T-helper 17 cell (primary cell): ENCODE measurements at regions not wholly inside any gene's neighbourhood (a gene's known extent, or its start where the extent isn't known, plus 50 kb on each side); places are given as distances from the start of the nearest gene placed in this dataset.
A peak's percentile ranks its signal among the peaks of the same experiment; 100 is the strongest.

ENCODE experiments used
- ATAC-seq: fragments of 150-1000 bp; cut with Tn5 transposase; 2 replicates; pipeline ENCODE4 v1.10.0; 2021; ENCODE audit warnings: mild to moderate bottlenecking, moderate library complexity
- DNase-seq, 3 donors: peaks; one replicate each; pipeline versions ENCODE4 v3.0.0 to v3.0.0-alpha.2; 2020 to 2021
- H3K9me3 ChIP-seq: one replicate; pipeline ENCODE4 v1.7.0; 2013; ENCODE audit warnings: low read length, mild to moderate bottlenecking; ENCODE audit not compliant: control insufficient read depth, poor library complexity, severe bottlenecking
- H3K27ac Mint-ChIP-seq: one replicate; pipeline ENCODE4 v1.8.0; 2022; ENCODE audit warnings: mild to moderate bottlenecking, moderate library complexity, mixed read lengths
- H3K27me3 Mint-ChIP-seq: one replicate; pipeline ENCODE4 v1.8.0; 2022; ENCODE audit warnings: mixed read lengths
- H3K36me3 Mint-ChIP-seq: one replicate; pipeline ENCODE4 v1.8.0; 2022; ENCODE audit warnings: low read depth, mixed read lengths
- H3K4me1 Mint-ChIP-seq: one replicate; pipeline ENCODE4 v1.8.0; 2022; ENCODE audit warnings: mild to moderate bottlenecking, mixed read lengths
- H3K4me3 Mint-ChIP-seq: one replicate; pipeline ENCODE4 v1.8.0; 2022; ENCODE audit warnings: mild to moderate bottlenecking, moderate library complexity, mixed read lengths

GRCh38 chr9:7935681-7936080 lies 136.1 kb upstream of the DMAC1 start:
- Mint-ChIP-seq H3K36me3 (peaks cover 3% of the 10 kb centered on the region), H3K27me3 (no peaks in the 10 kb centered on the region), H3K4me3 (peak overlapping the region; percentile 80), H3K4me1 (peaks cover 12% of the 10 kb centered on the region), H3K27ac (peak overlapping the region; percentile 99)
- no peaks in the 10 kb centered on the region for H3K9me3 ChIP-seq
- DNase-seq (no peak), ATAC-seq (peak; percentile 97)

GRCh38 chr9:7932767-7933166 lies 133.2 kb upstream of the DMAC1 start:
- ATAC-seq (no peak), DNase-seq (no peak)
- no peak overlapping the region for H3K4me3 Mint-ChIP-seq
- H3K9me3 ChIP-seq, result no peaks in the 10 kb centered on the region
- no peaks in the 10 kb centered on the region for H3K27me3 Mint-ChIP-seq
- H3K36me3 Mint-ChIP-seq, result no peaks in the 10 kb centered on the region
- H3K27ac Mint-ChIP-seq, result no peak overlapping the region
- peaks cover 13% of the 10 kb centered on the region for H3K4me1 Mint-ChIP-seq

DNA sequence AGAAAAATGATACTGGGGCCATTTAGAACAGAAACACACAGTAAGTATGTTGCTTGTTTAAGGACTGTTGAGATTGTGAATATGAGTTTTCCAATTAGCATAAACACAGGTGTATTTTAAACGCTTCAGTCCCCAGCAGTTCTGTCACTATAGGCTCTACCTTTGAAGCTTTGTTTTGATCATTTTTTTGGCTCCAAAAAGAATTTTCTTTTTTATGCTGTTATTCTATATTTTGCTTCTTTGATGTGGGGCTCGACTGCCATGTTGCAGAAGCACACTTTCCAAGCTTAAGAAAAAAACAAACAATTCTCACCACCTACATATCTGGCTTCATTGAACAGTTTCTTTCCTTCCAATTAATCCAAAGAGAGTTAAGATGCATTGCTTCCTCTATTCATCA lies 131.0 kb upstream of the DMAC1 start:
- H3K36me3 Mint-ChIP-seq, result no peaks in the 10 kb centered on the region
- no peak for ATAC-seq
- no peak for DNase-seq
- no peak overlapping the region for H3K4me3 Mint-ChIP-seq
- H3K27me3 Mint-ChIP-seq, result no peaks in the 10 kb centered on the region
- H3K27ac Mint-ChIP-seq, result no peak overlapping the region
- no peaks in the 10 kb centered on the region for H3K9me3 ChIP-seq
- peaks cover 6% of the 10 kb centered on the region for H3K4me1 Mint-ChIP-seq

GRCh38 chr9:7921545-7922197 lies 122.1 kb upstream of the DMAC1 start:
- H3K36me3 Mint-ChIP-seq, result peaks cover 2% of the 10 kb centered on the region
- no peaks in the 10 kb centered on the region for H3K9me3 ChIP-seq
- no peak for ATAC-seq
- H3K4me1 Mint-ChIP-seq, result no peaks in the 10 kb centered on the region
- DNase-seq, result no peak
- H3K4me3 Mint-ChIP-seq, result no peak overlapping the region
- H3K27me3 Mint-ChIP-seq, result no peaks in the 10 kb centered on the region
- no peak overlapping the region for H3K27ac Mint-ChIP-seq

GRCh38 chr9:7912037-7912535 lies 112.5 kb upstream of the DMAC1 start:
- no peak overlapping the region for H3K4me3 Mint-ChIP-seq
- ATAC-seq (no peak), DNase-seq (no peak)
- H3K4me1 Mint-ChIP-seq, result peaks cover 3% of the 10 kb centered on the region
- H3K27ac Mint-ChIP-seq, result peak overlapping the region; percentile 21
- peaks cover 8% of the 10 kb centered on the region for H3K27me3 Mint-ChIP-seq
- H3K36me3 Mint-ChIP-seq, result no peaks in the 10 kb centered on the region
- H3K9me3 ChIP-seq, result no peaks in the 10 kb centered on the region

- Mint-ChIP-seq H3K36me3 (peaks cover 3% of the 10 kb centered on the region), H3K27ac (no peak overlapping the region), H3K4me3 (no peak overlapping the region), H3K4me1 (peaks cover 5% of the 10 kb centered on the region), H3K27me3 (peaks cover 8% of the 10 kb centered on the region)
- DNase-seq (no peak), ATAC-seq (no peak)
- H3K9me3 ChIP-seq, result no peaks in the 10 kb centered on the region
Measured at GRCh38 chr9:7910426-7911020, 110.9 kb upstream of the DMAC1 start.

DNA sequence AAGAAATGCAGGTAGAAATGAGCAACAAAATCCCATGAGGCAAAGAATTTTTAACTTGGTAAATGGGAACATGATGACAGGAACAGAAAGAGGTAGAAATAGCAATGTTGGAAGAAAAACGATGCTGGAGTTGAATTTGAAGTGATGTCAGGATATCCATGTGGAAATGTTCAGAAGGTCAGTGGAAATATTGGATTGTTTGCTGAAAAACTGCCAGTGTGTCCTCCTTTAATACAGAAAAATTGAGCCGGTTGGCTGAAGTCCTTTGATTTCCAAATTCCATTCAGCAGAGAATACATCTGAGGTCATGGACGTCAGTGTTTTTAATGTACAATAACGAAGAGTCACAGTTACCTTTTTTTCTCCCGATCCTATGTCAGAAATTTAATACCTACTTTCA lies 110.0 kb upstream of the DMAC1 start:
- Mint-ChIP-seq H3K4me3 (no peak overlapping the region), H3K27me3 (peaks cover 8% of the 10 kb centered on the region), H3K36me3 (peaks cover 3% of the 10 kb centered on the region), H3K4me1 (peaks cover 5% of the 10 kb centered on the region), H3K27ac (no peak overlapping the region)
- no peaks in the 10 kb centered on the region for H3K9me3 ChIP-seq
- ATAC-seq (no peak), DNase-seq (no peak)

DNA sequence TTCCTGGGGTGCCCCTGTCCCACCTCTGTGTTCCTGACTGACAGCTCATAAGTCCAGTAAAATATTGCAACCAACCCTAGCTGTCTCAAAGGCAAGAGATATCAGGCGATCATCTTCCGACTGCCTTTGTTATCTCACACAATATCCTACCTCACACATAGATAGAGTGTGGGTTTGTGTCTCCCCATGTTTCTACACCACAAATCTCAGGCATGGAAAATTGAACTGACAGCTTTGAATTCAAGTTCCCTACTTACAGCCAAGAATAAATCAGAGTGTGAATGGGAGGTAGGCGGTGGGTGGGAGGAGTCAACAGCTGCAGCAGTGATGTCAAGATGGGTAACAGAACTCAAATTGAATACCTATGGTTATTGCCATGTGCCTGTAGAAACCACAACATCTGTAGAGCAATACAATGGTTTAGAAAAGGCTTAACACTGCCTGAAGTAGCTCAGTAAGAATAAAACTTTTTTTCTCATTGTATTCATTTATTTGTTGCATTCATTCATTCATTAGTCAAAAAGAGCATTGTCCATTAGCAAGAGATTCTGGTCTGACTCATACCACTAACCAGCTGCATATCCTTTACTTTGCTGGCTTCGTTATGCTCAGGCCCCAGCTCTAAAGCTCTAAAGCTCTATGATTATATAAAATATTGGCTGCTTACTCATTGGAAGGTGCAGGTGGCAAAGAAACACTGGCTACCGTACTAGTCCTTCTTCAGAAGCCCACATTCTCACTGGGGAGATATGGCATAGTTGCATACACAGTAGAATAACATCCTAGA lies 108.2 kb upstream of the DMAC1 start:
- peaks cover 8% of the 10 kb centered on the region for H3K27me3 Mint-ChIP-seq
- ATAC-seq, result no peak
- peaks cover 3% of the 10 kb centered on the region for H3K36me3 Mint-ChIP-seq
- H3K4me3 Mint-ChIP-seq, result no peak overlapping the region
- no peak overlapping the region for H3K27ac Mint-ChIP-seq
- DNase-seq, result no peak
- no peaks in the 10 kb centered on the region for H3K9me3 ChIP-seq
- peaks cover 5% of the 10 kb centered on the region for H3K4me1 Mint-ChIP-seq

DNA sequence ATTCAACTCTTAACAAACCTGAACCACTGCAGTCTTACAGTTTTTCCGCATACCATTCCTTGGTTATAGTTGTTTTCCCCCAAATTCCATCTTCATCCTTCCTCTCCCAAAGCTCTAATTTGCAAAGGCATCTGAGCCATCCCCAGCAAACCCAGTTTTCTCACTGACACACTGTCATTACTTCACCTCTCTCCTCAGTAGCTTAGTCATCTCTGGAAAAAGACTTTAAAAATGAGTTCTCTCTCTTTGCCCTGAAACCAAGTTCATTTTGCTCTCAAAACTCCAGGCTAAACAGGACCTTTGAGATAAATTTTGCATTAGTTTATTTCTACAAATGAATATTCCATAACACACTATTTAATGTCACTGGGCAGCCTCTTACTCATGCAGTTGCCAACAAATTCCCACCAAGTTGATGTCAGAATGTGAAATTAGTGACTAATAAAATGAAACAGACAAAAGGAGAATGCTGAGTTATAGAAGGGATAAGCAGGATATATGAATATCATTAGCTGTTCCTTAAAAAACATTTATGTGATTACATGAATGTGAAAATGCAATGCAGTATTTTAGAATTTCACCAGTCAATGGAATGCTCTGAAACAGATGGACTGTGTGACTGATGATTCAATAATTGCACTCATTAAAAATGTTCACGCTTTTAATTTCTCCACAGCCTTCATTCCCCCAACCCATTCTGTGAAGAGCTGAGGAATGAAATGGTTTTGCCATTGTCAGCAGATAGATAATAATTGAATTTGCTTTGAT lies 107.4 kb upstream of the DMAC1 start:
- peaks cover 8% of the 10 kb centered on the region for H3K27me3 Mint-ChIP-seq
- ATAC-seq, result no peak

DNA sequence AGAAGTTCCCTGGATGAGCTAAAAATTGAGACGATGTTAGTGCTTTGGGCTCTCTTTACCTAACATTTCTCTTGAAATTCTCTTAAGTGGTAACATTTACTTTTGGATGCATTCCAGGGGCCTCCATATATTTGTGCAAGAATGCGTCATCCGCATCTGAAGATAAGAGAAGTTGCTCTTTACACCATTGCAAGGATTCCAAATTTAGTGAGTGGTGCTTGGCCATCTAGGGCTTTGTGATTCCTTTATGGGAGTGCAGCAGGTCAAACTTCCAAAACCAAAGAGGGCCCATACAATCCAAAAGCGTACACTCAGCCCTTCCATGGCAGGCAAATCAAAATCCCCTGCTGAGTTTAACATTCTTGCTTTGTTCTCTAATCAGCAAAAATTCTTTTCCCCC lies 102.0 kb upstream of the DMAC1 start:
- Mint-ChIP-seq H3K36me3 (peaks cover 3% of the 10 kb centered on the region), H3K4me3 (no peak overlapping the region), H3K27ac (no peak overlapping the region), H3K27me3 (no peaks in the 10 kb centered on the region), H3K4me1 (peaks cover 3% of the 10 kb centered on the region)
- no peaks in the 10 kb centered on the region for H3K9me3 ChIP-seq
- DNase-seq (no peak), ATAC-seq (no peak)

More for the DNA sequence above, 107.4 kb upstream of the DMAC1 start:
- H3K9me3 ChIP-seq, result no peaks in the 10 kb centered on the region
- Mint-ChIP-seq H3K4me1 (peaks cover 5% of the 10 kb centered on the region), H3K4me3 (no peak overlapping the region), H3K36me3 (peaks cover 3% of the 10 kb centered on the region), H3K27ac (no peak overlapping the region)
- DNase-seq, result no peak

DNA sequence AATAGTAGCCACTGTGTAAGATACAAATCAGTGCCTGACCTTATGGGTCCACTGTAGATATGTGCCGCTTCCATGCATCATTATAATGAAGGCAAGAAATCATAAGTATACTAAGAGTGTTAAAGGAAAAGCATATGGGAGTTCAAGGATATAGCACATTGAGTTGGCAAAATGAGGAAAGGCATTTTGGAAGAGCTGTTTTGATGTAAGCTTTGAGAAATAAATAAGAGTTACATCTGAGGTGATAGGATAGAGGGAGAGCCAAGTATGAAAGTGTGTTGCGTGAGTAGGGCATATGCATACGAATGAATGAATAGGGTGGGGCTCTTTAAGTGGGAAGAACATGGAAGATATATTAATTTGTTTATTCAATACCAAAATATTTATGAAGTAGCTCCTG lies 101.0 kb upstream of the DMAC1 start:
- no peak overlapping the region for H3K4me3 Mint-ChIP-seq
- DNase-seq, result no peak
- no peak for ATAC-seq
- H3K36me3 Mint-ChIP-seq, result peaks cover 3% of the 10 kb centered on the region
- H3K27me3 Mint-ChIP-seq, result no peaks in the 10 kb centered on the region
- no peaks in the 10 kb centered on the region for H3K4me1 Mint-ChIP-seq
- H3K9me3 ChIP-seq, result no peaks in the 10 kb centered on the region
- no peak overlapping the region for H3K27ac Mint-ChIP-seq

GRCh38 chr9:7899753-7900152 lies 100.2 kb upstream of the DMAC1 start:
- Mint-ChIP-seq H3K4me1 (no peaks in the 10 kb centered on the region), H3K4me3 (no peak overlapping the region), H3K36me3 (peaks cover 3% of the 10 kb centered on the region), H3K27me3 (no peaks in the 10 kb centered on the region), H3K27ac (no peak overlapping the region)
- H3K9me3 ChIP-seq, result no peaks in the 10 kb centered on the region
- ATAC-seq (no peak), DNase-seq (no peak)

DNA sequence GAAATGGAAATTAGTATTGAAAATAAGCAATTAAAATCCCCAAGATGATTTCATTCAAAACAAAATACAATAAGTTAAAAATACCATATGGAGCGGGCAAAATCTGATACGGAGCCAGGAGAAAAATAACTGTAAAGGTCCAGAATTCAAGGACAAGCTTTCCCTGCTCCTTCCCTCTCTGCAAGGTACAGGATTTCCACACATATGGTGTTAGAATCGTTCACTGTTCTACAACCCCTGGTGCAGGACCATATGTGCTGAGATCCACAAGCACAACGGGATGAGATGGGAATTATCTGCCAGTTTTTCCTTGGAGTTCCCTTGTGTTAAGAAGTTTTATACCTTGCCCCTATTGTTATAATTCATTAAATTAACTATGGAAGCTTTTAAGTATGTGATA lies 94.7 kb upstream of the DMAC1 start:
- Mint-ChIP-seq H3K27me3 (no peaks in the 10 kb centered on the region), H3K4me3 (no peak overlapping the region), H3K4me1 (no peaks in the 10 kb centered on the region), H3K36me3 (no peaks in the 10 kb centered on the region), H3K27ac (no peak overlapping the region)
- DNase-seq (no peak), ATAC-seq (no peak)
- no peaks in the 10 kb centered on the region for H3K9me3 ChIP-seq
